OCI-LY7 (cell line): ENCODE measurements at regions not wholly inside any gene's neighbourhood (a gene's known extent, or its start where the extent isn't known, plus 50 kb on each side); places are given as distances from the start of the nearest gene placed in this dataset.

Source experiments
- BruUV-seq: library from RNA; stranded (reverse); fragments of 400-500 nt; replicated peaks from 2 replicates; lab custom pipeline; 2021; lab: Mats Ljungman, UMichigan
- CTCF ChIA-PET: fragments of 300-600 bp; sonication (Branson Sonifier 250); formaldehyde crosslinking; loops from one replicate; lab custom pipeline; 2022; ENCODE audit warnings: antibody characterized with exemption; ENCODE audit not compliant: unreplicated experiment; lab: Charles Lee
- POLR2A ChIA-PET: fragments of 300-600 bp; sonication (Branson Sonifier 250); formaldehyde crosslinking; loops from one replicate; lab custom pipeline; 2022; ENCODE audit warnings: antibody characterized with exemption; lab: Charles Lee
- DNase-seq: peaks from one replicate; pipeline ENCODE4 v3.0.0-alpha.2; 2015; ENCODE audit warnings: low spot score
- H2AFZ ChIP-seq: fragments of 200-600 bp; sonication (generic), shearing (Covaris generic); 2 replicates; pipeline ENCODE4 v1.6.1; 2014; ENCODE audit warnings: mild to moderate bottlenecking, antibody characterized with exemption, low read length, moderate library complexity
- H3K27ac ChIP-seq: fragments of 200-600 bp; sonication (generic); 2 replicates; pipeline ENCODE4 v1.5.1; 2014; ENCODE audit warnings: mixed run types, low read depth, mild to moderate bottlenecking, moderate library complexity, low read length, inconsistent platforms; ENCODE audit not compliant: poor library complexity, severe bottlenecking
- H3K36me3 ChIP-seq: fragments of 200-600 bp; sonication (generic); 2 replicates; pipeline ENCODE4 v1.6.1; 2014; ENCODE audit warnings: mild to moderate bottlenecking, antibody characterized with exemption, low read length, moderate library complexity, mixed read lengths; ENCODE audit not compliant: insufficient read depth
- H3K4me1 ChIP-seq: fragments of 200-600 bp; sonication (generic); 2 replicates; pipeline ENCODE4 v1.5.1; 2014; ENCODE audit warnings: mild to moderate bottlenecking, low read length; ENCODE audit not compliant: insufficient read depth, poor library complexity, severe bottlenecking
- H3K4me2 ChIP-seq: fragments of 200-600 bp; sonication (generic); 2 replicates; pipeline ENCODE4 v1.6.1; 2014; ENCODE audit warnings: mild to moderate bottlenecking, low read length
- H3K4me3 ChIP-seq: fragments of 200-600 bp; sonication (generic); 2 replicates; pipeline ENCODE4 v1.5.1; 2014; ENCODE audit warnings: mild to moderate bottlenecking, low read depth, low read length; ENCODE audit not compliant: poor library complexity, severe bottlenecking
- H3K79me2 ChIP-seq: fragments of 200-600 bp; sonication (generic); 2 replicates; pipeline ENCODE4 v1.6.1; 2016; ENCODE audit warnings: low read depth, mild to moderate bottlenecking, low read length, moderate library complexity, mixed read lengths; ENCODE audit not compliant: insufficient read depth
- H3K9me2 ChIP-seq: fragments of 200-600 bp; sonication (generic); 2 replicates; pipeline ENCODE4 v1.6.1; 2016; ENCODE audit warnings: mild to moderate bottlenecking, low read length, mixed read lengths; ENCODE audit not compliant: insufficient read depth
- H3K9me3 ChIP-seq: fragments of 200-600 bp; sonication (generic); 2 replicates; pipeline ENCODE4 v1.6.1; 2014; ENCODE audit warnings: mild to moderate bottlenecking, mixed run types, low read length, mixed read lengths
- H4K20me1 ChIP-seq: fragments of 200-600 bp; sonication (generic); 2 replicates; pipeline ENCODE4 v1.6.1; 2014; ENCODE audit warnings: mild to moderate bottlenecking, antibody characterized with exemption, low read length, moderate library complexity, mixed read lengths; ENCODE audit not compliant: insufficient read depth
- CTCF ChIP-seq: fragments of 200-600 bp; sonication (generic); conservative IDR thresholded peaks from 2 replicates; pipeline ENCODE4 v1.5.1; 2014; ENCODE audit warnings: mild to moderate bottlenecking, antibody characterized with exemption, low read length, moderate library complexity, mixed read lengths
- EZH2phosphoT487 ChIP-seq: fragments of 200-600 bp; sonication (generic); IDR thresholded peaks from 2 replicates; pipeline ENCODE4 v1.6.1; 2018; ENCODE audit warnings: low read depth, borderline replicate concordance, mild to moderate bottlenecking, mixed run types, antibody characterized with exemption, low read length, moderate library complexity, mixed read lengths
- intact Hi-C: fragments of 100-400 bp; cut with micrococcal nuclease; formaldehyde crosslinking; loops from one replicate; pipeline ENCODE4 v1.10.0; 2022; ENCODE audit not compliant: unreplicated experiment

DNA sequence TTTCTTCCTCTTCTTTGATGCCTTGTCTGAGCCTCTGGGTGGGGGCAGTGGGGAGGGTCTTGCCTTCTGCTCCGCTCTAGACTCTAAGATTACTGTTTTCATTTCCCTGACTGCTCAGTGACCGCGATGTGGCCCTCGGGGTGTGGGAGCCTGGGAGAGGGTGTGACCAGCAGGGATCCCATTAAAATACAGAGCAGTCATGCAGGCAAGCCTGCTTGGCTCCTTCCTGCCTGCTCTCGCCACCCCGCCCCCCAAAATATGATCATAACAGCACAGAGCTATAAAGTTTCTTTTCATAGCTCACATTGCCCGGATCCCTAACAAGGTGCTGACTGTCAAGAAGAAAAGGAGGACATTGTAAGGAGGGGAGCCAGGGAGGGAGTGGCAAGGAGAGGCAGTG is 332.9 kb downstream of the RAB28 start:
- no peaks in the 10 kb centered on the region for H3K79me2 ChIP-seq
- DNase-seq, result no peak
- intact Hi-C loops, result no loop called here
- H3K9me3 ChIP-seq, result no peaks in the 10 kb centered on the region
- H3K36me3 ChIP-seq, result no peaks in the 10 kb centered on the region
- ChIA-PET CTCF (no interaction called here), POLR2A (interaction anchor here (0.6 kb wide), 1 partner anchor 431 kb away, joined by 3 read pairs; no protein-coding TSS in a partner anchor)
- no peaks in the 10 kb centered on the region for H3K9me2 ChIP-seq
- H3K4me2 ChIP-seq, result no peak overlapping the region
- no TSS peak for BruUV-seq
- H2AFZ ChIP-seq, result no peak overlapping the region
- TF ChIP-seq EZH2phosphoT487, result no peak
- no peak for TF ChIP-seq CTCF
- H4K20me1 ChIP-seq, result no peaks in the 10 kb centered on the region
- H3K27ac ChIP-seq, result no peak overlapping the region
- H3K4me3 ChIP-seq, result no peak overlapping the region
- H3K4me1 ChIP-seq, result no peaks in the 10 kb centered on the region

- POLR2A ChIA-PET, result interaction anchor here (0.5 kb wide), 1 partner anchor 146 kb away, joined by 3 read pairs; no protein-coding TSS in a partner anchor
- Histone ChIP-seq H3K4me2 (no peak overlapping the region), H3K79me2 (no peaks in the 10 kb centered on the region), H3K9me2 (no peaks in the 10 kb centered on the region), H4K20me1 (no peaks in the 10 kb centered on the region), H3K4me3 (no peak overlapping the region), H2AFZ (no peak overlapping the region), H3K9me3 (no peaks in the 10 kb centered on the region), H3K36me3 (no peaks in the 10 kb centered on the region), H3K4me1 (no peaks in the 10 kb centered on the region), H3K27ac (no peak overlapping the region)
- intact Hi-C loops, result no loop called here
- TF ChIP-seq CTCF (no peak), EZH2phosphoT487 (no peak)
- BruUV-seq, result no TSS peak
- DNase-seq, result no peak
- CTCF ChIA-PET, result no interaction called here
These were observed 340.7 kb downstream of the RAB28 start for GRCh38 chr4:13143222-13144070.

DNA sequence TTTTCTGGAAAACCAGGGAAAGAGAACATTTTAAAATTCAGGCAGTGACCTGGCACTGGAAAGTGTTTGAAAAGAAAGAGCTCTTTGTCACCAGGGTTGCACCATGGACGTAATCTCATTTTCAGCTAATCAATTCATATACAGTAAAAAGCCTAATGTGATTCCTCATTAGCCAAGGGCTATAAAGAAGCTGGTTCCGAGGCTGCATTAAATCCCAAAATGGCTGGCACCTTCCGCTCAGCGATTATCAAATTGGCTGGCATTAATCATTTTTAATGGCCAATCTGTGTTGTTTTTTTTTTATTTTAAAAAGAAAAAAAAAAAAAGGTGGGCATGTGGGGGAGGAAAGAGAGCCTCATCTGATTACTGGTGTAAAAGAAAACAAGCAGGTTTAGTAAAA is 341.4 kb downstream of the RAB28 start:
- no peaks in the 10 kb centered on the region for H3K79me2 ChIP-seq
- H3K4me2 ChIP-seq, result no peak overlapping the region
- H3K36me3 ChIP-seq, result no peaks in the 10 kb centered on the region
- H3K27ac ChIP-seq, result no peak overlapping the region
- H2AFZ ChIP-seq, result no peak overlapping the region
- H3K9me2 ChIP-seq, result no peaks in the 10 kb centered on the region
- CTCF ChIA-PET, result no interaction called here
- no peaks in the 10 kb centered on the region for H3K4me1 ChIP-seq
- intact Hi-C loops, result no loop called here
- BruUV-seq, result no TSS peak
- no peaks in the 10 kb centered on the region for H3K9me3 ChIP-seq
- POLR2A ChIA-PET, result no interaction called here
- TF ChIP-seq CTCF (no peak), EZH2phosphoT487 (no peak)
- H4K20me1 ChIP-seq, result no peaks in the 10 kb centered on the region
- no peak for DNase-seq
- H3K4me3 ChIP-seq, result no peak overlapping the region
